ENCODE measurements at regions not wholly inside any gene's neighbourhood (a gene's known extent, or its start where the extent isn't known, plus 50 kb on each side); places are given as distances from the start of the nearest gene placed in this dataset.

DNA sequence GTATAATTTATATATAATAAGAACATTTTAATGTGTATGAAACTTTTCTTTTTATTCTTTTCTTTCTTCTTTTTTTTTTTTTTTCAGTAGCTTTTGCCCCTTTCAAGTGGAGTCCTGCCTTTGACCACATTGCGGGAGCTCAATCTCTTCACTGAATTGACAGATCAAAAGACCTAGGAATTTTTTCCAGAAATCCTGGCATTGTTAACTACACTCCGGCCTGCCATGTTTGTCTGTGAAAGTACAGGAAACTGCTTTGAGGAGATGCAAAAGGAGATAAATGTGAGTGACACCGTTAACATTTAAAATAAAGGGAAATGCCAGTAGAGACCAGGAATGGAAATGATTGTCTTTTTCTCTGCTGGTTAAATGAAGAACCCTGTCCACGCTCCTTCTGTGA is 159.3 kb upstream of the VCX3A start:
- DNase-seq (ENCODE audit: low spot score): no peak

- no peak for DNase-seq (ENCODE audit: low spot score)
Measured at GRCh38 chrX:6693051-6693450, 158.1 kb upstream of the VCX3A start.

DNA sequence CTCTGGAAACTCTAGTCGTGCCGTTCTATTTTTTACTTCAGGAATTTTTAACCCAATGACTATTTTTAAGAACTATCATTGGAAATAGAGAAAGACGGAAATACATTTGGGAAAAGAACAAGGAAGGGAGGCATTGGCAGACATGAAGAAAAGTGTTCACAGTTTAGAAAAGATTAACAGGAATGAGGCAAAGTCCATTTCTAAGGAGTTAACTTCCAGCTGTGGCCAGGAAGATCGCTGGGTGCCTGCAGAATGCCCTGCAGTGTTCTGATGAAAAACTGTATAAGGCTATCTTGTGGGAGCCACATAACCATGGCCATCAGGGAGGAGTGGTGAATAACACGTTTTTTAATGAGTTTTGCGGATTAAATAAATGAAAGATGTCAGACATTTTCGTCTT is 150.6 kb upstream of the VCX3A start:
- no peak for DNase-seq (ENCODE audit: low spot score)

DNA sequence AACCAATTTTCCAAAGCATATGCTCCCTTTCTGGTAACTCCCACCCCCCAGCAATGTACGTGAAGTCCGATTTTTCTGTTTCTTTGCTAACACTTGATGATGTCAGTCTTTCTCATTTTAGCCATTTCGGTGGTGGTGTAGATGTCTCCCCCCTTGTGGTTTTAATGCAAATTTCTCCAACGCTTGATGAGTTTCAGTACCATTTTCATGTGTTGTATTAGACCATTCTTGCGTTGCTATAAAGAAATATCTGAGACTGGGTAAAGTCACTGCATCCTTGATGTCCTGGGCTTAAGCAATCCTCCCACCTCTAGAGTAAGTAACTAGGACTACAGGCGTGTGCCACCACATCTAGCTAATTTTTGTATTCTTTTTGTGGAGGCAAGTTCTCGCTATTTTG is 148.4 kb upstream of the VCX3A start:
- no peak for DNase-seq (ENCODE audit: low spot score)

DNA sequence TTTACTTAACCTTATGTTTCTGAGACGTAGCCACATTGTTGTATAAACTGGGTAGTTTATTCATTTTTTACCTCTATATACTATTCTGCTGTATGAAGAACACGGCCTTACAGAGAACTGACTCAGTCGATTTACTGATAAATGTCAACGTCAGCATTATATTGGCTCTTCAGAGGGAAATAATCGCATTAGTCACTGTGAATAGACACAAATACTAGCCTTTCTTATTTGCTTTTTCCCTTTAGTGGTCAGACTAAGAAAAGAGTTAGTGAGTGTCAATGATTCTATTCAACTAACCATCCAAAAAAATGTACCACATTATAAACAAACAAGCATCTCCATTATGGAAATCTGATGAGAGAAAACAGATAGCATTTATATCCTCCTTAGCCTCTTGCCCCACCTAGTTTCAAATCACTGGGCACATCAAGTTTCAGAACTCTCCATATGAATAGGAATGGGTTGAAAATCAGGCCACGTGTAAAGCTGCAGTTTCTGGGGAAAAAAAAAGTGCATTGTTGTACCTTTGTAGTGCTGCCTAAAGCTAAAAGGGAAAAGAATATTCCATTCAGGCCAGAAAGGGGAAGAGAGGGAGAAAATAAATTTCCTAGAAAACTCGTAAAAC is 146.7 kb upstream of the VCX3A start:
- DNase-seq (ENCODE audit: low spot score): no peak

- no peak for DNase-seq (ENCODE audit: low spot score)
Measured at GRCh38 chrX:6679988-6680387, 145.1 kb upstream of the VCX3A start.

DNA sequence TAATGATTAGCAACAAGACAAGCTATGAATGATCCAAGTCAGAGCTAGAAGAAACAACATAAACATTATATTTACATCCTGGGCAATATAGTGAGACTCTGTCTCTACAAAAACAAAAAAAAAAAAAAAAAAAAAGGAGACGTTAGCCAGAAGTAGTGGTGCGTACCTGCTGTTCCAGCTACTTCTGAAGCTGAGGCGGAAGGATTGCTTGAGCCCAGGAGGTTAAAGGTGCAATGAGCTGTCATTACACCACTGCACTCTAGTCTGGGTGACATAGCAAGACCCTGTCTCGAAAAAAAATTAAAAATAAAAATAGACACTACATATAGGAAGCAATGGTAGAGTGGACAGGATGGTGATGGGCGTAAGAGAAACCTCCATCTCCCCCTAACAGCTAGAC is 144.6 kb upstream of the VCX3A start:
- DNase-seq (ENCODE audit: low spot score): no peak

DNA sequence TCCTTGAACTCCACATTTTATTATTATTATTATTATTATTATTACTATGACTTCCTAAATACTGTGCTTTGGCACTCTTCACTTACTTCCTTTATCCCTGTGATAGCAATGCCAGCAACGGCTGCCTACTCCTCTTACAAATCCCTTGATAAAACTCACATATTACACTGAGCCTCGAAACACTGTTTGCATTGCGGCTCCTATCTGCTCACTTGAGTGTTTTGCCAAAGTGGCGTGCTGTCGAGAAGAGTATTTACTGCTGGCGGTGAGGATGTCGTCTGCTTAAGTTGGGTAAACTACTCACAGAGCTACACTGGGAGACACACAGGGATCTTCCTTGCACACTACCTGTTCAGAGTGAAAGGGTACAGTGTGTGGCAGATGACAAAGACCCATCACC is 143.4 kb upstream of the VCX3A start:
- DNase-seq (ENCODE audit: low spot score): no peak

DNA sequence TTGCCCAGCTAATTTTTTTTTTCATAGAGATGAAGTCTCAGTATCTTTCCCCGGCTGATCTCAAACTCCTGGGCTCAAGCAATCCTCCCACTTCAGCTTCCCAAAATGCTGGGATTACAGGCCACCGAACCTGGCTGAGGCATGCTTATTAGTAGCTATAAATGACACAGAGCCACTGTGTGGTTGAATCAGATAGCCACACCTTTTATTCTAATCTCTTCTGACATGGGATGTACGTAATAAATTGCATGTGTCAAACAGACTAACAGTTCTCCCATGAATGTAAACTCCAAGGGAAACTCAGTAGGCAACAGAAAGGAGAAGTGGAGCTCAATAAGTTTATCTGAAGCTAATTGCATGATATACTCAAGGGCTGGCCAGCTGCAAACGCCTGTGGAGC is 139.8 kb upstream of the VCX3A start:
- no peak for DNase-seq (ENCODE audit: low spot score)

GRCh38 chrX:6667048-6667768 is 132.3 kb upstream of the VCX3A start:
- no peak for DNase-seq (ENCODE audit: low spot score)

GRCh38 chrX:6666624-6667023 is 131.7 kb upstream of the VCX3A start:
- DNase-seq (ENCODE audit: low spot score): no peak

DNA sequence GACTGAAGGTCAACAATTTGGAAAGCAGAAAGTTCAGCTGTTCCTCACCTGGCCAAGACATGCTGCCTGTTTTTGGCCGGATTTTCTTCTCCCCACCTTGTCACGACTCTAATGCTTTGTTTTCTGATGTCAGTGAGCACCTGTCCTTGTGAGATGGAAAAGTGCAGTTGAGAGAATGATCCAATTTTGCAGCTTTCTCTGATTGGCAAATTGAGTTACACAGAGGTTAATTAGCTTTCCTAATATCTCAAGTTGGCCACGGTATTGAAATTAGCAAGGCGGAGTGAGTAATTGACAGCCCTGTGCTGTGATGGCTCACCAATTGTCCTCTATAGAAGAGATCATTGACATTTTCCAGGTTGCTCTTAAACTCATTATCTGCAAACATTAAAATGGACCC is 126.8 kb upstream of the VCX3A start:
- no peak for DNase-seq (ENCODE audit: low spot score)

GRCh38 chrX:6660567-6661264 is 125.8 kb upstream of the VCX3A start:
- DNase-seq (ENCODE audit: low spot score): no peak

GRCh38 chrX:6645216-6645615 is 110.3 kb upstream of the VCX3A start:
- DNase-seq (ENCODE audit: low spot score): no peak

- DNase-seq (ENCODE audit: low spot score): no peak
Measured at GRCh38 chrX:6644411-6644810, 109.5 kb upstream of the VCX3A start.

DNA sequence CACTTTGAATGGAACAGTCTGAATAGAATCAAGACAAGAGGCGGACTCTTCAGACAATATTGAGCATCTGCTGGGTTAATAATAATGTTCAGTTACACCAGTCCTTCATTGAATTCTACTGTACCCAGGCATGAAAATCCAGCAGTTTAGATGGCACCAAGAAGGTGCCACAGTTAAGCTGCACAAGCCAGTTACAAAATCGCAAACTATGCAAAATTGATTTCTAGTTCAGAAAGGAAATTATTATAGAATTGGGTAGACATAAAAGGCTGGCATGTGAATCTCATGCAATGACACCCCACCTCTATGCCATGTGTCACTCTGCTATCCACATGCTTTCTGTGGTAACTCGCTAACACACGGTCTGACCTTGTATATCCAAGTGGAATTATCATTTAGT is 105.8 kb upstream of the VCX3A start:
- DNase-seq (ENCODE audit: low spot score): no peak

DNA sequence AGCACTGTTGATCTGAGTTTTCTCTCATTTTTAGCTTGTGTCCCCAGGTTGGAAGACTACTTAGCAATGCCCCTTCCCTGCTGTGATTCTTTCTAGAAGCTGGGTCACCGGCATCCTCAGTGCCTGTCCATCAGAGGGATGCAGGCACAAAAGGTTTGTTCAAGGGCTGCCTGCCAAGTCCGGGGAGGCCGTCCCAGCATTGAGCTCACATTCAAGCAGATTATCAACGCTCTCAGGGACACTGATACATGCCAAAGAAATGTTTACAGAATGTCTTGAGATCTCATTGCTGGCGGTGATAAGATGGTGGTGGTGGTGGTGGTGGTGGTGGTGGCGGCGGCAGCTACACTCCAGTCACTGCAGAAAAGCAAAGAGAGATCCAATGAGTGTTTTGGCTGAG is 79.6 kb upstream of the VCX3A start:
- no peak for DNase-seq (ENCODE audit: low spot score)

DNA sequence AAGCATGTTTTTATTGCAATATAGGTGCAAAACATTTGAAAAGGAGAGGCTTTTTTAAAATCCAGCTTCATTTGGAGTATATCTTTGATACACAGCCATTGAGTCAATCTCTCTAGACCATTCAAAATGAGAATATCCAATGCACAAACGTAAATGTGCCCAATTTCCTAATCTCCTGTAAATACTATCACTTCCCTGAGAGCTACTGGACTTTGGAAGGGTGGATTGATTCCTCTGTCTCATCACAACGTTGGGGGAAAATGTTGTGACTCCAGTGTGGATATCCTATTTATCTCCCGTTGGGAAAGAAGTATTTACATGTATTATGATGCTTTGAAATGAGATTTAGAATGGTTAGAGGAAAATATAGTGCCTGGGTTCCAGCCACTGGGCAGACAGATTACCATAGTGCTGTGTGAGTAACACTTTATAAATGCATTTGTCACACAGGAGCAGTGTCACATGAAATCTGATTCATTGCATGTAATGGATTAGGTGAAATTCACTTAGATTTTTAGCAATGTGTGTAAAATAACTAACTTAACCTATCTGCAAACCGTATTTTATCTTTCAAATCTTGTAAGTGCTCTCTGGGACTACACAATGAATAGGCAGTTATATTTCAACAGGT is 64.4 kb upstream of the VCX3A start:
- DNase-seq (ENCODE audit: low spot score): no peak

Data from GM03348 (cell line).